ENCODE measurements at regions not wholly inside any gene's neighbourhood (a gene's known extent, or its start where the extent isn't known, plus 50 kb on each side); places are given as distances from the start of the nearest gene placed in this dataset.

DNA sequence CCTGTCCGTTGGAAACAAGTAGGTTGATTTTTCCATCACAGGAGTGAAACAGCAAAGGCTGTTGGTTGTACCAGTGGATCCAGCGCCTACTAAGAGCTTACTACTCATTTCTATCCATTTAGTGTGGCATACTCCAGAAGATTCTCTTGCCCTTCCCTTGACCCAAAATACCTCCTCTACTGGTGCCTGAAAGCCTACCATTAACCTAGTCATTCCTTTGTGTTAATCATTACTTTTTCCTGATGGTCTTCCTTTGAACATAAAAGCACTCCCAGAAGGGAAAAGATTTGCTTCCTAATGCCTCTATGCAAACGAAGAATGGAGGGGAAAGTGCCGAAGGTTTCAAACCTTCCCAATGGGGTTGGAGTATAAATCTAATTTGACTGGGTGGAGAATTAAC is 123.3 kb downstream of the QRSL1 start:
- TF ChIP-seq CTCF (IDR thresholded peaks at IDR 0.05), result no peak
- TF ChIP-seq POLR2A (IDR thresholded peaks at IDR 0.05), result no peak
- DNase-seq (ENCODE audit: low spot score in 2 of 2), result no peak
- 78 to 81% methylated on average over 4 of the region's 4 CpGs for WGBS, 2 donors
- H3K4me3 ChIP-seq (ENCODE audit: low read depth, poor library complexity, severe bottlenecking), result no peak overlapping the region
- intact Hi-C loops (cut with DNase I; ENCODE audit: low total_unique reads), result no loop called here

GRCh38 chr6:106751501-106752252 is 122.3 kb downstream of the QRSL1 start:
- intact Hi-C loops (cut with DNase I; ENCODE audit: low total_unique reads), result no loop called here
- WGBS, 2 donors, result 63 to 67% methylated on average over 5 to 6 of the region's 6 CpGs
- no peak for DNase-seq (ENCODE audit: low spot score in 2 of 2)
- H3K4me3 ChIP-seq (ENCODE audit: low read depth, poor library complexity, severe bottlenecking), result no peak overlapping the region
- no peak for TF ChIP-seq POLR2A (IDR thresholded peaks at IDR 0.05)

DNA sequence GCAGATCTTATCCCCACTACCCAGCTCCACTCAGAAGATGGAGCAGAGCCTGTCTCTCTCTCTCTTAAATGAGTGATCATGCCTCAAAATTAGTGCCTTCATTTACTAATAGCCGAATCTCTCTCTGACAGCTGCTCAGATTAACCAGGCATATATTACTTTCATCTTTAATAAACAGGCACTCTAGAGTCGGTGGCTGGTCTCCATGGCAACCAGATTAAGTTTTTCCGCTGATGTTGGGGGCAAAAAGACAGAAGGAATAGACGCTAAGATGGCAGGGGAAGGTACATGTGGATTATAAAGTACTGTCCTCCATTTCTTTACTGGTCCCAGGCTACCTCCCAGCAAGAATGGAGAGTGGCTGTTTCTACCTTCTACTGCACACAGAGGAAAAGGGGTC is 121.6 kb downstream of the QRSL1 start:
- whole genome bisulfite sequencing, 2 donors, result 68 to 71% methylated on average over 4 of the region's 4 CpGs
- intact Hi-C loops (cut with DNase I; ENCODE audit: low total_unique reads), result no loop called here
- no peak overlapping the region for H3K4me3 ChIP-seq (ENCODE audit: low read depth, poor library complexity, severe bottlenecking)

GRCh38 chr6:106750142-106750918 is 121.0 kb downstream of the QRSL1 start:
- 46 to 48% methylated on average over 9 of the region's 9 CpGs for WGBS, 2 donors
- TF ChIP-seq CTCF (IDR thresholded peaks at IDR 0.05), result no peak
- TF ChIP-seq POLR2A (IDR thresholded peaks at IDR 0.05), result no peak
- DNase-seq (ENCODE audit: low spot score in 2 of 2), result no peak
- H3K4me3 ChIP-seq (ENCODE audit: low read depth, poor library complexity, severe bottlenecking), result no peak overlapping the region
- intact Hi-C loops (cut with DNase I; ENCODE audit: low total_unique reads), result no loop called here

More for the DNA sequence above, 121.6 kb downstream of the QRSL1 start:
- DNase-seq (ENCODE audit: low spot score in 2 of 2), result no peak
- TF ChIP-seq CTCF (IDR thresholded peaks at IDR 0.05), result no peak
- no peak for TF ChIP-seq POLR2A (IDR thresholded peaks at IDR 0.05)

DNA sequence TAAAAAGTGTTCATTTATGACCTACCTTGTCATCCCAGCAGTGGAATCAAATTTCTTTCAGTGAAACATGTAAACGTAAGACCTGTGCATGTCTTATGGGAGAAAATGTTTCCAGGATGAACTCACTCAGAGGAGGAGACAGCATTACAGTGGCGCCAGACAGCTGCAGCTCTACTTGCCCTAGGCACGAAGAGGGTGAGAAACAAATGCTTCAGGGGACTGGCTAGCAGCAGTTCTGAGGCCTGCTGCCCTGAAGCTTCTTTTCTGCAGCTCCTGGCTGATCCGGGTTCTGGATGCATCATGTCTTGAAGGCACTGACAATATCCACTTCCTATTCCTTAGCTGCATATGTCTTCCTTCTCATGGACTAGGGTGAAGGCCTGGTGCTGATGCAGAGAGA is 120.2 kb downstream of the QRSL1 start:
- H3K4me3 ChIP-seq (ENCODE audit: low read depth, poor library complexity, severe bottlenecking), result no peak overlapping the region
- 51 to 54% methylated on average over 4 of the region's 4 CpGs for WGBS, 2 donors
- DNase-seq (ENCODE audit: low spot score in 2 of 2), result no peak
- intact Hi-C loops (cut with DNase I; ENCODE audit: low total_unique reads), result no loop called here
- TF ChIP-seq CTCF (IDR thresholded peaks at IDR 0.05) (no peak), POLR2A (IDR thresholded peaks at IDR 0.05) (no peak)

DNA sequence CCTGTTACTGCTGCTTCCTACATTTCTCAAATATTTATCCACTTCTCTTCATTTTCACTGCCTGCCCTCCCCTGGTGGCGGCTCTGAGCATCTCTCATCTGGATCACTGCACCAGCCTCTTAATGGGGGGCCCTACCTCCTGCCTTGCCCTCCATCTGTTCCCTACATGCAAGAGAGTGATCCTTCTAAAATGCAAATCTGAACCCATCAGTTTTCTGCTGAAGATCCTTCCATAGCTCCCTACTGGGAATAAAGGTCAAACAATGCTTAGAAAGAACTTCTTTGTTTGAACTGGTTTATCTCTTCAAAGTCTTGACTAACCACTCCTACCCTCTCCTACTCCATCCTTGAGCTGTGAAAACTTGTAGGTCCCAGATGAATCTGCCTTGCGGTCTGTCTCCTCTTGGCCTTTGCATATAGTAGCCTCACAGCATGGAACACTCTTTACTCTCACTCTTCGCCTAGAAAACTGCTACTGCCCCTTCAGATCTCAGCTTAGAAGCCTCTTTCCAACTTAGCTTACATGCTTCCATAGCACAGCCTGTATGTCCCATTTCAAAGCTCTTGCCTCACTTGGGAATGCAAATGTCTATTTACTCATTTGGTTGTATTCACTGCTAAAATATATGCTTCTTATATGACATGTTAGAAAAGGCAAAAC is 119.3 kb downstream of the QRSL1 start:
- H3K4me3 ChIP-seq (ENCODE audit: low read depth, poor library complexity, severe bottlenecking), result no peak overlapping the region
- DNase-seq (ENCODE audit: low spot score in 2 of 2), result no peak
- TF ChIP-seq CTCF (IDR thresholded peaks at IDR 0.05) (no peak), POLR2A (IDR thresholded peaks at IDR 0.05) (no peak)
- intact Hi-C loops (cut with DNase I; ENCODE audit: low total_unique reads), result no loop called here
- WGBS, 2 donors, result 89 to 90% methylated on average over 3 of the region's 3 CpGs

Measured in lower leg skin (tissue), 4 donors.